IPS DF 19.7 (cell line): ENCODE measurements at regions not wholly inside any gene's neighbourhood (a gene's known extent, or its start where the extent isn't known, plus 50 kb on each side); places are given as distances from the start of the nearest gene placed in this dataset.
"Not testable (repeated sequence)": the region's sequence is repeated elsewhere in the genome, so short reads cannot be mapped to it uniquely, and the experiment has no call there.

Experiments used
- DNase-seq: peaks from one replicate; pipeline ENCODE4 v3.0.0-alpha.2; 2013; ENCODE audit warnings: low read depth, low spot score

GRCh38 chr17:83159204-83160049 is 80.0 kb downstream of the METRNL start:
- no peak for DNase-seq

- DNase-seq: no peak
Observed at GRCh38 chr17:83160443-83161297, 81.3 kb downstream of the METRNL start.

- DNase-seq: no peak
Observed at GRCh38 chr17:83161298-83162034, 82.1 kb downstream of the METRNL start.

- no peak for DNase-seq
Observed at GRCh38 chr17:83162035-83162745, 82.8 kb downstream of the METRNL start.

GRCh38 chr17:83164490-83164889 is 85.1 kb downstream of the METRNL start:
- no peak for DNase-seq

- DNase-seq: no peak
Observed at GRCh38 chr17:83170571-83171260, 91.3 kb downstream of the METRNL start.

GRCh38 chr17:83171661-83172060 is 92.3 kb downstream of the METRNL start:
- no peak for DNase-seq

- DNase-seq: not testable (repeated sequence)
Observed at GRCh38 chr17:83172099-83172498, 92.7 kb downstream of the METRNL start.

- not testable (repeated sequence) for DNase-seq
Observed at GRCh38 chr17:83172646-83173045, 93.2 kb downstream of the METRNL start.

- DNase-seq: not testable (repeated sequence)
Observed at GRCh38 chr17:83173180-83173913, 93.9 kb downstream of the METRNL start.

- no peak for DNase-seq
Observed at GRCh38 chr17:83173914-83174361, 94.5 kb downstream of the METRNL start.

GRCh38 chr17:83174362-83175118 is 95.1 kb downstream of the METRNL start:
- no peak for DNase-seq

- DNase-seq: no peak
Observed at GRCh38 chr17:83175119-83175821, 95.9 kb downstream of the METRNL start.

GRCh38 chr17:83175822-83176622 is 96.6 kb downstream of the METRNL start:
- no peak for DNase-seq

- no peak for DNase-seq
Observed at GRCh38 chr17:83176623-83177583, 97.5 kb downstream of the METRNL start.
